ENCODE measurements at regions not wholly inside any gene's neighbourhood (a gene's known extent, or its start where the extent isn't known, plus 50 kb on each side); places are given as distances from the start of the nearest gene placed in this dataset.

DNA sequence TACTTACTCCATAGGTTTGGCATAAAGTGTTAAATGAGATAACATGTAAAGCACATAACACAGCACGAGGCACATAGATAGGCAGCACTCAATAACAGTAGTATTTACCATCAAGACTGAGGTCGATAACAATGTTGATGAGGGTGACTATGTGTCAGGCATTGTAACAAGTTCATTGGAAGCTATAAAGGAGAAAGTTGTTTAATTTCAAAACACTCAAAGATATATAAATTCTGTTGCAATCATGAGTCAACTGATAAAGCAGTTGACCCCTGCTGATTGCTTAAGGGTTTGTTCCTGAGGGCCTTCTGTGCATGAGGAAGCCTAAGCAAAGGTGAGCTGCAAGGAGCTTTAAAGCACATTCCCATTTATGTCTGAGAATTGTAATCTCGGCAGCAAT lies 760.5 kb downstream of the SATB2 start (continued):
- TF ChIP-seq, protein P1, sequence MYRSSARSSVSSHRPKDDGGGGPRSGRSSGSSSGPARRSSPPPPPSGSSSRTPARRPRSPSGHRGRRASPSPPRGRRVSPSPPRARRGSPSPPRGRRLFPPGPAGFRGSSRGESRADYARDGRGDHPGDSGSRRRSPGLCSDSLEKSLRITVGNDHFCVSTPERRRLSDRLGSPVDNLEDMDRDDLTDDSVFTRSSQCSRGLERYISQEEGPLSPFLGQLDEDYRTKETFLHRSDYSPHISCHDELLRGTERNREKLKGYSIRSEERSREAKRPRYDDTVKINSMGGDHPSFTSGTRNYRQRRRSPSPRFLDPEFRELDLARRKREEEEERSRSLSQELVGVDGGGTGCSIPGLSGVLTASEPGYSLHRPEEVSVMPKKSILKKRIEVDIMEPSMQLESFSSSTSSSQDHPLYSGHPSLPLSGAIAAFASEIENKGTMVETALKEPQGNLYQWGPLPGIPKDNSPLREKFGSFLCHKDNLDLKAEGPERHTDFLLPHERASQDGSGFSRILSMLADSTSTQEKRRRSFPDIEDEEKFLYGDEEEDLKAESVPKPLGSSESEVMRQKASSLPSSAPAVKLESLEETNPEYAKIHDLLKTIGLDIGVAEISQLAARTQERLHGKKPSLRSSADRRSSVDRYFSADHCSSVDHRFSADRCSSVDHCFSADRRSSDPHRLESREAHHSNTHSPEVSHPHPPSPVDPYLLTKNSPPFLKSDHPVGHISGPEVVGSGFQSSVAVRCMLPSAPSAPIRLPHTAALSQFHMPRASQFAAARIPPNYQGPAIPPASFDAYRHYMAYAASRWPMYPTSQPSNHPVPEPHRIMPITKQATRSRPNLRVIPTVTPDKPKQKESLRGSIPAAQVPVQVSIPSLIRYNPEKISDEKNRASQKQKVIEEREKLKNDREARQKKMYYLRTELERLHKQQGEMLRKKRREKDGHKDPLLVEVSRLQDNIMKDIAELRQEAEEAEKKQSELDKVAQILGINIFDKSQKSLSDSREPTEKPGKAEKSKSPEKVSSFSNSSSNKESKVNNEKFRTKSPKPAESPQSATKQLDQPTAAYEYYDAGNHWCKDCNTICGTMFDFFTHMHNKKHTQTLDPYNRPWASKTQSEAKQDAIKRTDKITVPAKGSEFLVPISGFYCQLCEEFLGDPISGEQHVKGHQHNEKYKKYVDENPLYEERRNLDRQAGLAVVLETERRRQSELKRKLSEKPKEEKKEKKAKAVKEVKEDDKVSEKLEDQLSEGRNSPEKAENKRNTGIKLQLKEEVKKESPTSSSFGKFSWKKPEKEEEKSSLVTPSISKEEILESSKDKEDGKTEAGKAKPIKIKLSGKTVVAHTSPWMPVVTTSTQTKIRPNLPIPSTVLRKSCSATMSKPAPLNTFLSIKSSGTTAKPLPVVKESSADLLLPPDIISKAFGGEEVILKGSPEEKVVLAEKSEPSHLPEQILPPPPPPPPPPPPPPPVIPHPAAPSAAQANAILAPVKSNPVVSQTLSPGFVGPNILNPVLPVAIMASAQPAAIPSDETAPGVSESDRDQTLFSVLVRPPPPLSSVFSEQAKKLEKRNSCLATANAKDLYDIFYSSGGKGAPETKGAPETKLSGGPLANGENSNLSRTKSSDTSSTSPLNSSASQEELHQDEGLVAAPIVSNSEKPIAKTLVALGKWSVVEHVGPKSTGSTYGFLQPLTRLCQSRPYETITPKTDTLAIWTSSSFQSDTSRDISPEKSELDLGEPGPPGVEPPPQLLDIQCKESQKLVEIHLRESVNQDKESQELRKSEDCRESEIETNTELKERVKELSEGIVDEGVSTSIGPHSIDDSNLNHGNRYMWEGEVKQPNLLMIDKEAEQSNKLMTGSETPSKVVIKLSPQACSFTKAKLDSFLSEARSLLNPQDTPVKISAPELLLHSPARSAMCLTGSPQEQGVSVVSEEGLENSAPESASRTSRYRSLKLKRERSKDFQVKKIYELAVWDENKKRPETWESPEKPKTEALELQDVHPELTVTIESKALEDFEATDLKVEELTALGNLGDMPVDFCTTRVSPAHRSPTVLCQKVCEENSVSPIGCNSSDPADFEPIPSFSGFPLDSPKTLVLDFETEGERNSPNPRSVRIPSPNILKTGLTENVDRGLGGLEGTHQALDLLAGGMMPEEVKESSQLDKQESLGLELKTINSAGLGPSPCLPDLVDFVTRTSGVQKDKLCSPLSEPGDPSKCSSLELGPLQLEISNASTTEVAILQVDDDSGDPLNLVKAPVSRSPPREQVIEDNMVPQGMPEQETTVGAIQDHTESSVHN (IDR thresholded peaks at IDR 0.05; ENCODE audit: borderline replicate concordance in 1 of 2, low read depth in 1 of 2) = no peak

DNA sequence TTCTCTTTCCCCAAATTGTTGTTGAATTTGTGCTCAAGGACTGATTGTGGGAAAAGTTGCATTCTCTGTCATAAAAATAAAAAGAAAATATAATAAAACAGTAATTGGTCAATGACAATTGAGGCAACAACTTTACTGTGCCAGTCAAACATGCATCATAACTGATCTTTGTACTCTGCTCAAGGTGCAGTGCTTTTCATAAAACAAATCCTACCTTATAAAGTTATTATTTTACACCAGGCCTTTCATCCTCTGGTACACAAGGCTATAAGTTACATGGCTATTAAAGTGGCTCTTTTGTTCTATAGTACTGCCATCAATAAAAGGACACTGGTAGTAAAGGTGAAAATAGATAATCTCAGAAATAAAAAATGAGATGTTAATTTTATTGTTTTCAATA lies 761.9 kb downstream of the SATB2 start:
- ATAC-seq = no peak
- in situ Hi-C loops (cut with MboI) (no loop called here), intact Hi-C loops (cut with micrococcal nuclease) (no loop called here)
- no peak overlapping the region for H2AFZ ChIP-seq (ENCODE audit: low read depth, low read length)
- no peaks in the 10 kb centered on the region for H3K36me3 ChIP-seq (ENCODE audit: control insufficient read depth, insufficient read depth, low read length)
- H3K9me1 ChIP-seq (ENCODE audit: control insufficient read depth, insufficient read depth, low read length) = no peaks in the 10 kb centered on the region
- BruUV-seq (replicated peaks) = no TSS peak
- CTCF ChIA-PET (ENCODE audit: low intra/inter-chr PET ratio) = no interaction called here
- no peak for FAIRE-seq
- H3K79me2 ChIP-seq (ENCODE audit: control insufficient read depth, insufficient read depth, low read length) = no peaks in the 10 kb centered on the region
- no peaks in the 10 kb centered on the region for H4K20me1 ChIP-seq (replicated peaks; ENCODE audit: control insufficient read depth, insufficient read depth, low read length)
- H3K9me3 ChIP-seq (replicated peaks; ENCODE audit: control insufficient read depth, insufficient read depth, low read depth, low read length) = no peaks in the 10 kb centered on the region
- H3K4me2 ChIP-seq (ENCODE audit: insufficient read depth, low read length) = no peak overlapping the region
- no peaks in the 10 kb centered on the region for H3K27me3 ChIP-seq (ENCODE audit: control insufficient read depth in 2 of 2, insufficient read depth in 2 of 2, low read length in 2 of 2)
- no peaks in the 10 kb centered on the region for H3K4me1 ChIP-seq (replicated peaks in 1 of 2; ENCODE audit: control insufficient read depth in 2 of 2, insufficient read depth in 2 of 2, low read length in 2 of 2)
- POLR2A ChIA-PET = no interaction called here
- H3K9ac ChIP-seq (ENCODE audit: insufficient read depth in 1 of 2, low read depth in 2 of 2, low read length in 2 of 2) = no peak overlapping the region
- no peak for DNase-seq (ENCODE audit: extremely low read depth in 1 of 4, low spot score in 3 of 4)
- no peak overlapping the region for H3K27ac ChIP-seq (ENCODE audit: extremely low read depth, low read depth, low read length)
- TF ChIP-seq, protein P2, sequence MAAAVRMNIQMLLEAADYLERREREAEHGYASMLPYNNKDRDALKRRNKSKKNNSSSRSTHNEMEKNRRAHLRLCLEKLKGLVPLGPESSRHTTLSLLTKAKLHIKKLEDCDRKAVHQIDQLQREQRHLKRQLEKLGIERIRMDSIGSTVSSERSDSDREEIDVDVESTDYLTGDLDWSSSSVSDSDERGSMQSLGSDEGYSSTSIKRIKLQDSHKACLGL (CRISPR knock-in tag; IDR thresholded peaks at IDR 0.05; ENCODE audit: borderline replicate concordance, poor library complexity, severe bottlenecking) = no peak
- no peak for TF ChIP-seq TEAD1 (CRISPR knock-in tag; IDR thresholded peaks at IDR 0.05)
- no peak for TF ChIP-seq PHTF2 (CRISPR knock-in tag; IDR thresholded peaks at IDR 0.05)
- no peak for TF ChIP-seq MYC (IDR thresholded peaks at IDR 0.05; ENCODE audit: low read depth, low read length)
- no peak for TF ChIP-seq MYC (CRISPR knock-in tag; IDR thresholded peaks at IDR 0.05; ENCODE audit: borderline replicate concordance, low read depth)
- no peak overlapping the region for H3K4me3 ChIP-seq
